Body of pancreas (tissue), 4 donors: ENCODE measurements at regions not wholly inside any gene's neighbourhood (a gene's known extent, or its start where the extent isn't known, plus 50 kb on each side); places are given as distances from the start of the nearest gene placed in this dataset.

Experiments
- POLR2A ChIP-seq, 3 donors: fragments of 450-650 bp; IDR thresholded peaks; one replicate each; pipeline ENCODE4 v1.6.1; 2016; ENCODE audit warnings: antibody characterized with exemption in 3 of 3, mild to moderate bottlenecking in 2 of 3
- TF ChIP-seq, protein P1 (sequence below), 7 experiments: fragments of 450-650 bp in 4 of 7; fragments of 200-600 bp in 3 of 7; sonication (generic) in 3 of 7; IDR thresholded peaks; one replicate each; pipeline ENCODE4 v1.5.1; 2016 to 2019; ENCODE audit warnings: antibody characterized with exemption in 7 of 7

DNA sequence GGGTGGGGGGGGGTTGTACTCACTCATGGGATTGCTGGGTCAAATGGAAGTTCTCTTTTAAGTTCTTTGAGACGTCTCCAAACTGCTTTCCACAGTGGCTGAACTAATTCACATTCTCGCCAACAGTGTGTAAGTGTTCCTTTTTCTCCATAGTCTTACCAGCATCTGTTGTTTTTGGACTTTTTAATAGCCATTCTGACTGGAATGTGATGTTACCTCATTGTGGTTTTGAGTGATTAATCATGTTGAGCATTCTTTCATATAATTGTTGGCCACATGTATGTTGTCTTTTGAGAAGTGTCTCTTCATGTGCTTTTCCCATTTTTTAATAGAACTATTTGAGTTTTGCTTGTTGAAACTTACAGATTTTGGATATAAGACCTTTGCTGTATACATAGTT is 94.9 kb upstream of the PLPPR1 start:
- TF ChIP-seq, protein P1, sequence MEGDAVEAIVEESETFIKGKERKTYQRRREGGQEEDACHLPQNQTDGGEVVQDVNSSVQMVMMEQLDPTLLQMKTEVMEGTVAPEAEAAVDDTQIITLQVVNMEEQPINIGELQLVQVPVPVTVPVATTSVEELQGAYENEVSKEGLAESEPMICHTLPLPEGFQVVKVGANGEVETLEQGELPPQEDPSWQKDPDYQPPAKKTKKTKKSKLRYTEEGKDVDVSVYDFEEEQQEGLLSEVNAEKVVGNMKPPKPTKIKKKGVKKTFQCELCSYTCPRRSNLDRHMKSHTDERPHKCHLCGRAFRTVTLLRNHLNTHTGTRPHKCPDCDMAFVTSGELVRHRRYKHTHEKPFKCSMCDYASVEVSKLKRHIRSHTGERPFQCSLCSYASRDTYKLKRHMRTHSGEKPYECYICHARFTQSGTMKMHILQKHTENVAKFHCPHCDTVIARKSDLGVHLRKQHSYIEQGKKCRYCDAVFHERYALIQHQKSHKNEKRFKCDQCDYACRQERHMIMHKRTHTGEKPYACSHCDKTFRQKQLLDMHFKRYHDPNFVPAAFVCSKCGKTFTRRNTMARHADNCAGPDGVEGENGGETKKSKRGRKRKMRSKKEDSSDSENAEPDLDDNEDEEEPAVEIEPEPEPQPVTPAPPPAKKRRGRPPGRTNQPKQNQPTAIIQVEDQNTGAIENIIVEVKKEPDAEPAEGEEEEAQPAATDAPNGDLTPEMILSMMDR (IDR thresholded peaks at IDR 0.05) = no peak
- no peak for TF ChIP-seq POLR2A (IDR thresholded peaks at IDR 0.05)
